H9 (cell line): ENCODE measurements at regions not wholly inside any gene's neighbourhood (a gene's known extent, or its start where the extent isn't known, plus 50 kb on each side); places are given as distances from the start of the nearest gene placed in this dataset.

Experiments
- DNase-seq: peaks from one replicate; pipeline ENCODE4 v3.0.0-alpha.2; 2017
- H2AFZ ChIP-seq: one replicate; pipeline ENCODE4 v1.6.1; 2013; ENCODE audit warnings: mild to moderate bottlenecking, low read length, control low read depth, moderate library complexity
- H2AK5ac ChIP-seq: 2 replicates; pipeline ENCODE4 v1.6.1; 2013; ENCODE audit warnings: low read length, control low read depth, mixed read lengths; ENCODE audit not compliant: insufficient read length
- H2BK120ac ChIP-seq: one replicate; pipeline ENCODE4 v1.6.1; 2013; ENCODE audit warnings: low read depth, mild to moderate bottlenecking, low read length, control low read depth, inconsistent platforms; ENCODE audit not compliant: poor library complexity, severe bottlenecking
- H2BK12ac ChIP-seq: 2 replicates; pipeline ENCODE4 v1.6.1; 2013; ENCODE audit warnings: low read length, control low read depth, mixed read lengths, low read depth; ENCODE audit not compliant: insufficient read length
- H2BK15ac ChIP-seq: 2 replicates; pipeline ENCODE4 v1.6.1; 2013; ENCODE audit warnings: low read depth, low read length, control low read depth
- H2BK20ac ChIP-seq: one replicate; pipeline ENCODE4 v1.6.1; 2013; ENCODE audit warnings: low read depth, mild to moderate bottlenecking, low read length, control low read depth, inconsistent platforms; ENCODE audit not compliant: poor library complexity, severe bottlenecking
- H2BK5ac ChIP-seq: 2 replicates; pipeline ENCODE4 v1.6.1; 2013; ENCODE audit warnings: low read length, control low read depth, mixed read lengths; ENCODE audit not compliant: insufficient read length
- H3K14ac ChIP-seq: 2 replicates; pipeline ENCODE4 v1.6.1; 2013; ENCODE audit warnings: low read length, control low read depth; ENCODE audit not compliant: insufficient read depth
- H3K18ac ChIP-seq: 2 replicates; pipeline ENCODE4 v1.6.1; 2013; ENCODE audit warnings: low read depth, mild to moderate bottlenecking, mixed read lengths, low read length, control low read depth; ENCODE audit not compliant: insufficient read length
- H3K23ac ChIP-seq: 2 replicates; pipeline ENCODE4 v1.6.1; 2013; ENCODE audit warnings: low read length, control low read depth, mixed read lengths, low read depth; ENCODE audit not compliant: insufficient read length
- H3K23me2 ChIP-seq: 2 replicates; pipeline ENCODE4 v1.6.1; 2013; ENCODE audit warnings: low read depth, mild to moderate bottlenecking, mixed read lengths, low read length, control low read depth; ENCODE audit not compliant: insufficient read length, poor library complexity, severe bottlenecking
- H3K27ac ChIP-seq: 2 replicates; pipeline ENCODE4 v1.5.1; 2013; ENCODE audit warnings: low read length, control low read depth, mixed read lengths, low read depth; ENCODE audit not compliant: insufficient read length
- H3K27me3 ChIP-seq: 2 replicates; pipeline ENCODE4 v1.6.1; 2013; ENCODE audit warnings: low read length, control low read depth, inconsistent platforms; ENCODE audit not compliant: insufficient read depth
- H3K4ac ChIP-seq: 2 replicates; pipeline ENCODE4 v1.6.1; 2013; ENCODE audit warnings: low read depth, mild to moderate bottlenecking, control low read depth, inconsistent platforms, low read length, moderate library complexity
- H3K4me1 ChIP-seq: 2 replicates; pipeline ENCODE4 v1.6.1; 2013; ENCODE audit warnings: low read length, control low read depth, inconsistent platforms; ENCODE audit not compliant: insufficient read depth
- H3K4me2 ChIP-seq: 2 replicates; pipeline ENCODE4 v1.6.1; 2013; ENCODE audit warnings: low read length, control low read depth, mixed read lengths; ENCODE audit not compliant: insufficient read length, insufficient read depth
- H3K56ac ChIP-seq: 2 replicates; pipeline ENCODE4 v1.6.1; 2013; ENCODE audit warnings: low read depth, mild to moderate bottlenecking, mixed read lengths, low read length, control low read depth; ENCODE audit not compliant: insufficient read length
- H3K79me1 ChIP-seq: 2 replicates; pipeline ENCODE4 v1.6.1; 2013; ENCODE audit warnings: low read depth, mild to moderate bottlenecking, moderate library complexity, low read length, control low read depth, inconsistent platforms; ENCODE audit not compliant: insufficient read depth, poor library complexity, severe bottlenecking
- H3K79me2 ChIP-seq: 2 replicates; pipeline ENCODE4 v1.6.1; 2013; ENCODE audit warnings: low read length, control low read depth, inconsistent platforms; ENCODE audit not compliant: insufficient read depth
- H3K9ac ChIP-seq: 2 replicates; pipeline ENCODE4 v1.6.1; 2013; ENCODE audit warnings: low read length, control low read depth, mixed read lengths; ENCODE audit not compliant: insufficient read length; ENCODE audit errors: extremely low read depth
- H3K9me3 ChIP-seq: one replicate; pipeline ENCODE4 v1.6.1; 2013; ENCODE audit warnings: low read depth, low read length, inconsistent platforms; ENCODE audit not compliant: control insufficient read depth
- H3T11ph ChIP-seq: one replicate; pipeline ENCODE4 v1.6.1; 2013; ENCODE audit warnings: mild to moderate bottlenecking, low read length, control low read depth, inconsistent platforms
- H4K20me1 ChIP-seq: one replicate; pipeline ENCODE4 v1.6.1; 2013; ENCODE audit not compliant: control insufficient read depth, insufficient read length, insufficient read depth
- H4K5ac ChIP-seq: 2 replicates; pipeline ENCODE4 v1.6.1; 2013; ENCODE audit warnings: low read depth, mild to moderate bottlenecking, mixed read lengths, low read length, control low read depth; ENCODE audit not compliant: insufficient read length
- H4K8ac ChIP-seq: replicated peaks from 2 replicates; pipeline ENCODE4 v1.6.1; 2013; ENCODE audit warnings: low read length, control low read depth, mixed read lengths, low read depth; ENCODE audit not compliant: insufficient read length
- H4K91ac ChIP-seq: 2 replicates; pipeline ENCODE4 v1.6.1; 2013; ENCODE audit warnings: low read depth, mild to moderate bottlenecking, moderate library complexity, mixed read lengths, low read length, control low read depth; ENCODE audit not compliant: insufficient read length
- H3K27ac Mint-ChIP-seq, 3 experiments: 2 replicates in 2 of 3; 3 replicates in 1 of 3; pipeline ENCODE4 v1.8.0; 2020 to 2021; ENCODE audit warnings: mixed read lengths in 3 of 3, mild to moderate bottlenecking in 1 of 3, moderate library complexity in 1 of 3
- H3K27me3 Mint-ChIP-seq: 2 replicates; pipeline ENCODE4 v1.8.0; 2021; ENCODE audit warnings: low read depth, mild to moderate bottlenecking, moderate library complexity, mixed read lengths
- H3K36me3 Mint-ChIP-seq, 3 experiments: 2 replicates in 2 of 3; 3 replicates in 1 of 3; pipeline ENCODE4 v1.8.0; 2020 to 2021; ENCODE audit warnings: low read depth in 3 of 3, mixed read lengths in 3 of 3; ENCODE audit not compliant: insufficient read depth in 1 of 3
- H3K4me1 Mint-ChIP-seq, 2 experiments: 2 replicates each; pipeline ENCODE4 v1.8.0; 2020; ENCODE audit warnings: mixed read lengths in 2 of 2
- H3K4me3 Mint-ChIP-seq, 2 experiments: 2 replicates in 1 of 2; 3 replicates in 1 of 2; pipeline ENCODE4 v1.8.0; 2020 to 2021; ENCODE audit warnings: mild to moderate bottlenecking in 2 of 2, mixed read lengths in 2 of 2, moderate library complexity in 1 of 2
- H3K9me3 Mint-ChIP-seq, 2 experiments: 2 replicates in 1 of 2; 3 replicates in 1 of 2; pipeline ENCODE4 v1.8.0; 2020; ENCODE audit warnings: mild to moderate bottlenecking in 2 of 2, mixed read lengths in 2 of 2, moderate library complexity in 1 of 2
- WGBS: extraction: QIAGEN DNeasy Blood & Tissue Kit; methylation state at CpG from one replicate; pipeline ENCODE4 v1.1.7; 2013; ENCODE audit warnings: missing lambda C conversion rate, low lambda C conversion rate, mixed read lengths; ENCODE audit not compliant: insufficient read length; ENCODE audit errors: extremely low coverage; 5-methylcytosine and 5-hydroxymethylcytosine counted together
- TF ChIP-seq, protein P1 (sequence below): fragments of 200-600 bp; sonication (generic); conservative IDR thresholded peaks from 3 replicates; pipeline ENCODE4 v1.8.0; 2021; ENCODE audit warnings: antibody characterized with exemption, mild to moderate bottlenecking

DNA sequence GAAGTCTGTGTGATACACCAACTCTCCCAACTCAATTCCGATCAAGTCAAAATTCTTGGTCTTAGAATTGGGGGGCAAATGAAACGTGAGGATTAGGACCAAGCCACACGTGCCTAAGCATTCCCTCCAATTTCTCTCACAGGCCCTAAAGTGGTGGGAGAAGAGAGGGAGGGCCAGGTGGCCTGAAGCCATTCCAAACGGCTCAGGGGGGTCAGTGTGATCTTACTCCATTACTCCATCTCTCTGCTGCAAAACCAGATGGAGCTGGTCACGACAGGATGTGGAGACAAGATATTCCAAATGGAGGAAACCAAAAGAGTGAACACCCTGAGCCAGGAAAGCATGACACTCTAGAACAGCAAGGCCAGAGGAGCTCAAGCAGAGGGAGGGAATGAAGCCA, 195.4 kb downstream of the FOXO1 start:
- H3K9ac ChIP-seq = no peak overlapping the region
- no peaks in the 10 kb centered on the region for H3K9me3 ChIP-seq
- no peak overlapping the region for H2AFZ ChIP-seq
- no peak overlapping the region for H3K56ac ChIP-seq
- no peak overlapping the region for H3K4me2 ChIP-seq
- no peak overlapping the region for H2BK5ac ChIP-seq
- no peak overlapping the region for H2BK120ac ChIP-seq
- H4K8ac ChIP-seq = no peak overlapping the region
- no peak overlapping the region for H2BK12ac ChIP-seq
- no peak overlapping the region for H2BK20ac ChIP-seq
- H3K4ac ChIP-seq = no peak overlapping the region
- H3K27ac ChIP-seq = no peak overlapping the region
- peak overlapping the region in 2 of 3 experiments; percentile 44 to 74; a peak in 2 of 7 replicates for H3K27ac Mint-ChIP-seq
- H3K23me2 ChIP-seq = no peaks in the 10 kb centered on the region
- H3K14ac ChIP-seq = no peak overlapping the region
- H4K5ac ChIP-seq = no peak overlapping the region
- no CpG with 5 or more reads among the region's 5 CpGs for WGBS
- no peak overlapping the region for H2BK15ac ChIP-seq
- peaks cover 8 to 13% of the 10 kb centered on the region in 2 experiments for H3K4me1 Mint-ChIP-seq
- H3T11ph ChIP-seq = no peak overlapping the region
- H3K23ac ChIP-seq = no peak overlapping the region
- H4K91ac ChIP-seq = no peak overlapping the region
- no peaks in the 10 kb centered on the region for H3K4me1 ChIP-seq
- no peaks in the 10 kb centered on the region for H3K79me2 ChIP-seq
- H4K20me1 ChIP-seq = no peaks in the 10 kb centered on the region
- no peak for DNase-seq
- H3K79me1 ChIP-seq = no peaks in the 10 kb centered on the region
- peaks cover 0 to 9% of the 10 kb centered on the region in 2 experiments; a peak in 2 of 5 replicates for H3K9me3 Mint-ChIP-seq
- TF ChIP-seq, protein P1, sequence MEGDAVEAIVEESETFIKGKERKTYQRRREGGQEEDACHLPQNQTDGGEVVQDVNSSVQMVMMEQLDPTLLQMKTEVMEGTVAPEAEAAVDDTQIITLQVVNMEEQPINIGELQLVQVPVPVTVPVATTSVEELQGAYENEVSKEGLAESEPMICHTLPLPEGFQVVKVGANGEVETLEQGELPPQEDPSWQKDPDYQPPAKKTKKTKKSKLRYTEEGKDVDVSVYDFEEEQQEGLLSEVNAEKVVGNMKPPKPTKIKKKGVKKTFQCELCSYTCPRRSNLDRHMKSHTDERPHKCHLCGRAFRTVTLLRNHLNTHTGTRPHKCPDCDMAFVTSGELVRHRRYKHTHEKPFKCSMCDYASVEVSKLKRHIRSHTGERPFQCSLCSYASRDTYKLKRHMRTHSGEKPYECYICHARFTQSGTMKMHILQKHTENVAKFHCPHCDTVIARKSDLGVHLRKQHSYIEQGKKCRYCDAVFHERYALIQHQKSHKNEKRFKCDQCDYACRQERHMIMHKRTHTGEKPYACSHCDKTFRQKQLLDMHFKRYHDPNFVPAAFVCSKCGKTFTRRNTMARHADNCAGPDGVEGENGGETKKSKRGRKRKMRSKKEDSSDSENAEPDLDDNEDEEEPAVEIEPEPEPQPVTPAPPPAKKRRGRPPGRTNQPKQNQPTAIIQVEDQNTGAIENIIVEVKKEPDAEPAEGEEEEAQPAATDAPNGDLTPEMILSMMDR = no peak
- no peak overlapping the region for H2AK5ac ChIP-seq
- H3K27me3 Mint-ChIP-seq = no peaks in the 10 kb centered on the region; the same call in 1 of the 2 replicates
- H3K4me3 Mint-ChIP-seq = no peak overlapping the region
- no peaks in the 10 kb centered on the region; a peak in 2 of 7 replicates for H3K36me3 Mint-ChIP-seq
- no peak overlapping the region for H3K18ac ChIP-seq
- H3K27me3 ChIP-seq = no peaks in the 10 kb centered on the region
